Fibroblast of lung (primary cell): ENCODE measurements at regions not wholly inside any gene's neighbourhood (a gene's known extent, or its start where the extent isn't known, plus 50 kb on each side); places are given as distances from the start of the nearest gene placed in this dataset.

Experiments
- DNase-seq, 2 donors: peaks; one replicate each; pipeline versions ENCODE4 v3.0.0 to v3.0.0-alpha.2; 2010; ENCODE audit warnings: low read depth in 2 of 2
- H2AFZ ChIP-seq: 2 replicates; pipeline ENCODE4 v1.5.1; 2012; ENCODE audit warnings: low read length, control low read depth, inconsistent platforms
- H3K27ac ChIP-seq: 2 replicates; pipeline ENCODE4 v1.5.1; 2011; ENCODE audit warnings: low read length, control low read depth; ENCODE audit not compliant: insufficient read depth
- H3K27me3 ChIP-seq: 2 replicates; pipeline ENCODE4 v1.5.1; 2011; ENCODE audit warnings: mild to moderate bottlenecking, low read length; ENCODE audit not compliant: control insufficient read depth, insufficient read depth
- H3K36me3 ChIP-seq: 2 replicates; pipeline ENCODE4 v1.5.1; 2011; ENCODE audit warnings: low read length; ENCODE audit not compliant: control insufficient read depth, insufficient read depth
- H3K4me1 ChIP-seq: 2 replicates; pipeline ENCODE4 v1.5.1; 2011; ENCODE audit warnings: low read length; ENCODE audit not compliant: control insufficient read depth, insufficient read depth; ENCODE audit errors: extremely low read depth
- H3K4me2 ChIP-seq: 2 replicates; pipeline ENCODE4 v1.5.1; 2011; ENCODE audit warnings: low read length, control low read depth; ENCODE audit not compliant: insufficient read depth; ENCODE audit errors: extremely low read depth
- H3K4me3 ChIP-seq, 4 experiments: fragments of 200-600 bp in 1 of 4; sonication (generic) in 1 of 4; replicated peaks in 1 of 4; 2 replicates each; pipeline ENCODE4 v1.5.1; 2011 to 2016; ENCODE audit warnings: low read length in 4 of 4, low read depth in 3 of 4, mild to moderate bottlenecking in 3 of 4, control low read depth in 2 of 4, inconsistent platforms in 1 of 4, mixed read lengths in 1 of 4; ENCODE audit not compliant: insufficient read depth in 1 of 4; ENCODE audit errors: control extremely low read depth in 1 of 4
- H3K79me2 ChIP-seq: 2 replicates; pipeline ENCODE4 v1.5.1; 2012; ENCODE audit warnings: mild to moderate bottlenecking, low read length, inconsistent platforms; ENCODE audit not compliant: control insufficient read depth, insufficient read depth
- H3K9ac ChIP-seq: 2 replicates; pipeline ENCODE4 v1.5.1; 2011; ENCODE audit warnings: mild to moderate bottlenecking, low read length, control low read depth; ENCODE audit not compliant: insufficient read depth
- H3K9me3 ChIP-seq: 2 replicates; pipeline ENCODE4 v1.5.1; 2012; ENCODE audit warnings: low read depth, low read length; ENCODE audit not compliant: control insufficient read depth, insufficient read depth
- H4K20me1 ChIP-seq: 2 replicates; pipeline ENCODE4 v1.5.1; 2011; ENCODE audit warnings: low read length; ENCODE audit not compliant: control insufficient read depth, insufficient read depth; ENCODE audit errors: extremely low read depth
- EZH2 ChIP-seq: IDR thresholded peaks from 2 replicates; pipeline ENCODE4 v1.5.1; 2012; ENCODE audit warnings: low read length, control low read depth, mild to moderate bottlenecking; ENCODE audit errors: missing control alignments
- TF ChIP-seq, protein P1 (sequence below), 2 donors: IDR thresholded peaks in 1 of 2; conservative IDR thresholded peaks in 1 of 2; 1 replicate in 1 of 2; 2 replicates in 1 of 2; pipeline ENCODE4 v1.5.1; 2011 to 2012; ENCODE audit warnings: low read length in 2 of 2, control low read depth in 1 of 2, inconsistent platforms in 1 of 2, low read depth in 1 of 2, mild to moderate bottlenecking in 1 of 2

DNA sequence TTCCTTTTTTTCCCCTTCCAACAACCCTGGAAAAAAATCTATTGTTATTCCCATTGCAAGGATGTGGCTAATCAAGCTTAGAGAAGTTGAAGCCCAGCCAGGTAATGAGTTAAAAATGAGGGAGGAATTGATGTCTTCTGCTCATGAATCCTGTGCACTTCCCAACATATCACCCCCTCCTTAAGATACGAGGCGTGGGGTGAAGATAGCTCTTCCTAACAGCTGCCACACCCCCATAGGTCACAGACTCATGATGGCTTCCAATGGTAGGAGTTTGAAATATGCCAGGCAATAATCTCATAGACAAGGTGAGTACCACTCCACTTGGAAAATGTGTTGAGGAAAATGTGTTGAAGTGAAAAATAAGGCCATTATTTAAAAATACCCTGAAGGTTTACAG is 71.3 kb upstream of the HECW1 start:
- Histone ChIP-seq H3K36me3 (no peaks in the 10 kb centered on the region), H3K9ac (no peak overlapping the region), H3K79me2 (no peaks in the 10 kb centered on the region), H3K4me1 (no peaks in the 10 kb centered on the region), H3K4me2 (no peak overlapping the region), H3K4me3 (no peak overlapping the region), H4K20me1 (no peaks in the 10 kb centered on the region), H3K27me3 (no peaks in the 10 kb centered on the region), H2AFZ (no peak overlapping the region), H3K27ac (no peak overlapping the region), H3K9me3 (no peaks in the 10 kb centered on the region)
- TF ChIP-seq, protein P1, sequence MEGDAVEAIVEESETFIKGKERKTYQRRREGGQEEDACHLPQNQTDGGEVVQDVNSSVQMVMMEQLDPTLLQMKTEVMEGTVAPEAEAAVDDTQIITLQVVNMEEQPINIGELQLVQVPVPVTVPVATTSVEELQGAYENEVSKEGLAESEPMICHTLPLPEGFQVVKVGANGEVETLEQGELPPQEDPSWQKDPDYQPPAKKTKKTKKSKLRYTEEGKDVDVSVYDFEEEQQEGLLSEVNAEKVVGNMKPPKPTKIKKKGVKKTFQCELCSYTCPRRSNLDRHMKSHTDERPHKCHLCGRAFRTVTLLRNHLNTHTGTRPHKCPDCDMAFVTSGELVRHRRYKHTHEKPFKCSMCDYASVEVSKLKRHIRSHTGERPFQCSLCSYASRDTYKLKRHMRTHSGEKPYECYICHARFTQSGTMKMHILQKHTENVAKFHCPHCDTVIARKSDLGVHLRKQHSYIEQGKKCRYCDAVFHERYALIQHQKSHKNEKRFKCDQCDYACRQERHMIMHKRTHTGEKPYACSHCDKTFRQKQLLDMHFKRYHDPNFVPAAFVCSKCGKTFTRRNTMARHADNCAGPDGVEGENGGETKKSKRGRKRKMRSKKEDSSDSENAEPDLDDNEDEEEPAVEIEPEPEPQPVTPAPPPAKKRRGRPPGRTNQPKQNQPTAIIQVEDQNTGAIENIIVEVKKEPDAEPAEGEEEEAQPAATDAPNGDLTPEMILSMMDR (conservative IDR thresholded peaks at IDR 0.05 in 1 of 2, IDR thresholded peaks at IDR 0.05 in 1 of 2; ENCODE audit: low read depth in 1 of 2, low read length in 2 of 2): no peak
- TF ChIP-seq EZH2: no peak
- no peak for DNase-seq

DNA sequence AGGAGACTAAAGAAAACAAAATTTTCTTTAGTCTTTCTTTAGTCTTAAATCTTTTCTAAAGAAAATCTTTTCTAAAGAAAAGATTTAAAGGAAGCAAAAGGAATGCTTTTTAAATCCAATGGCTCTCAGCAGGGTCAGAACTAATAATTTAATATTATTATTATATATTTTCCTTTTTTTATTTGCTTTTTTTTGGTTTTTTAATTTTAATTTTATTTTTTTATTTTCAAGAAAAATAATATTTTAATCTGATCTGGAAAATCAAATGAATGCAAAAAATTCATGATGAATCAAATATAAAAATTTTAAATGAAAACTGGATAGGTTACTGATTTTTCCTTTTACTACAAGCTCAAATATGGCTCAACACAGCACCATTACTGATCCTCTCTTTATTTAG is 70.7 kb upstream of the HECW1 start:
- Histone ChIP-seq H3K36me3 (no peaks in the 10 kb centered on the region), H2AFZ (no peak overlapping the region), H3K4me3 (no peak overlapping the region), H3K9me3 (no peaks in the 10 kb centered on the region), H3K4me2 (no peak overlapping the region), H4K20me1 (no peaks in the 10 kb centered on the region), H3K27me3 (no peaks in the 10 kb centered on the region), H3K79me2 (no peaks in the 10 kb centered on the region), H3K4me1 (no peaks in the 10 kb centered on the region), H3K27ac (no peak overlapping the region), H3K9ac (no peak overlapping the region)
- no peak for DNase-seq
- TF ChIP-seq, protein P1 (conservative IDR thresholded peaks at IDR 0.05 in 1 of 2, IDR thresholded peaks at IDR 0.05 in 1 of 2; ENCODE audit: low read depth in 1 of 2, low read length in 2 of 2): no peak
- no peak for TF ChIP-seq EZH2

DNA sequence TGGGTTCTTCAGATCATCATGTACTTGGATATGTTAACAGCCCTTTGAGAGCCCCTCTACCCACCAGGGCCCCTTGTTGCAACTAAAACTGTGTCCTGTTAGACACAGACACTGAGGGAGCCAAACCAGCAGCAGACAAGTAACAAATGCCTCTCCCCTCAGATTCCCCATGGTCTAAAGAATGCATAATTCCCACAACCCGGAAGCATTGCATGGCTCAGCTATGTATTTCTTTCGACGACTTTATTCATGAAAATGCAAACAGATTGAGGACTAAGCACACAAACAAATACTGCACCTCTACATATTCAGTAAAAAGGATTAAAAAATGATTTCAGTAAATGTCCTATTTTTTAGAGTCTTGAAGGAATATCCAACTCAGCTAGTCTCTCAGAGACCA is 70.1 kb upstream of the HECW1 start:
- H4K20me1 ChIP-seq: no peaks in the 10 kb centered on the region
- H2AFZ ChIP-seq: no peak overlapping the region
- H3K27me3 ChIP-seq: no peaks in the 10 kb centered on the region
- no peaks in the 10 kb centered on the region for H3K9me3 ChIP-seq
- no peak overlapping the region for H3K9ac ChIP-seq
- no peak for DNase-seq
- no peak for TF ChIP-seq EZH2
- TF ChIP-seq, protein P1 (conservative IDR thresholded peaks at IDR 0.05 in 1 of 2, IDR thresholded peaks at IDR 0.05 in 1 of 2; ENCODE audit: low read depth in 1 of 2, low read length in 2 of 2): no peak
- no peak overlapping the region for H3K27ac ChIP-seq
- H3K4me1 ChIP-seq: no peaks in the 10 kb centered on the region
- no peak overlapping the region for H3K4me3 ChIP-seq
- no peak overlapping the region for H3K4me2 ChIP-seq
- H3K79me2 ChIP-seq: no peaks in the 10 kb centered on the region
- no peaks in the 10 kb centered on the region for H3K36me3 ChIP-seq
